Effector CD8-positive, alpha-beta T cell (primary cell): ENCODE measurements at regions not wholly inside any gene's neighbourhood (a gene's known extent, or its start where the extent isn't known, plus 50 kb on each side); places are given as distances from the start of the nearest gene placed in this dataset.

Experiments
- DNase-seq: peaks from one replicate; lab custom pipeline; 2025; lab: John Stamatoyannopoulos, UW

DNA sequence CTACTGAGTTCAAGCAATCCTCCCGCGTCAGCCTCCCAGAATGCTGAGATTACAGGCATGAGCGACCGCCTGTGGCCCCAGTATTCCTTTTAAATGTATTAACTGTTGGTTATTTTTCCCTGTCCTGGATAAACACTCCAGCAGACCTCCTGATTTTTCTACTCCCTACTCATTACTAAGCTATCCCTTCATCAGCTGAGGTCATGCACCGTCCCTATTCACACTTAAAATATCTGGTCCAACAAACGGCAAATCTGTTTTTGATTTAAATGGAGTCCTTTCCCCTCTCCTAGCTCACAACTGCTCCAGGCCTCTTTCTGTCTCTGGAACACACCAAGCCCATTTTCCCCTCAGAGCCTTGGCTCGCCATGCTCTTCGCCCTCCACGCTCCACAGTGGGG, 1003.3 kb upstream of the TMEM132C start:
- no peak for DNase-seq

DNA sequence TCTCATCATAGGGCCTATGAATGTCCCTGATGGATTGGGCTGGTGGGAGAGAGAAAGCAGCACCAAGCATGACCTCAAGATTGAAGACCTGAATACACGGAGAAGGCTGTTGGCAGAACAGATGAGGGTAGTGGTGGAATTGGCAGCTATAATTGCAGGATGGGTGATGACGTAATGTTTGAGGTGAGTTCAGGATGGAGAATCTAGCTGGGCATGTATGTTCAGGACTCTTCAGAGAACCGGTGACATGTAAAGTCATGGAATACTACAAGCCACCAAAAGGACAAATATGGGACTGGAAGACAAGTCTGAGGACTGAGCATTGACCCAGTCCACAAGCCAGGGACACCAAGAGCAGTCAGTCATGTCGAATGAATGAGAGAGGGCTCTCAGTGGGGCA, 999.8 kb upstream of the TMEM132C start:
- DNase-seq = no peak

DNA sequence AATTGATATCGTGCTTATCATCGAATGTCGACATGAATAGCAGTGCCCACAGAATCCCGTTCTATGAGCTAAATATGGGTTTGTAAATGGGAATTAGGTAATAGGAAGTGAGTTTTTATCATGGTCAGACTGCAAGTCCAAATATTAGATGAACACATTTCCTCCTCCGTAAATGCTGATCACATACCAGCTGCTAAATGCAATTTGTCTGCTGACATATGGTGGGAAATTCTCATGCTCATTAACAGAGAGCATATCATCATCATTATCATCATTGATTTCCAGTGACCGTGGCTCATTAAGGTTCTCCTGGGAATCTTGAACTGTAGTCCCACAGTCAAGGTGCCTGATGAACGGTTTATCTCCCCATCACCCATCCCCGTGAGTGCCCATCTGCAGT, 998.8 kb upstream of the TMEM132C start:
- no peak for DNase-seq

DNA sequence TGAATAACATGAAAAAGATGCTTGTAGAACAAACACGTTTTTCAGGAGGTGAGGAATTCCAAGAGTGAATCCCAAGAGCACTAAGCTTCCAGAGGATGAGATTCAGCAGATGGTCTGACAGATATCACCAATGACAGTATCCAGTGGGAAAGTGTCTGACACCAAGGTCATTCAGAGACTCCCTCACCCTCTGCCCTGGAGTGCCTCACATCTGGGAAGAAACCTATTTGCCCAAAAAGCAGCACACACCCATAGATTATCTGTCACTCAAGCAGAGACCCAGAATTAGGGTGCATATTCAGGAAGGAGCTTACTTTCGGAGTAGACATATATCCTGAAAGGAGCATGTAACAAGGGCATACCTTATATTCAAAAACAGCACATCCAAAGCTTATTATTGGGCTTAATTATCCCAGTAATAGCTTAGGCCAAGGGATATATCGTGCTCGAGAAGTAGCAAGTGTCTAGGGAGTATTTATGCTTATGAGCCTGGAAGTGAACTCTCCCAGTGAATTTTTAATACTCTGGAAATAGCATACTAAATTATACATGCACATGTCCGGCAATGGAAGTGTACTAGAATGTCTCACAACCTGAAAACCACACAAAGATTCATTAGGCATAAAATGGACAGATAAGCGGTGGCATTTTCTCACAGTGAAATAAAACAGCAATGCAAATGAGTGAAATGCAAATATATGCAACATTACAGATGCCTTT, 998.1 kb upstream of the TMEM132C start:
- DNase-seq = no peak

DNA sequence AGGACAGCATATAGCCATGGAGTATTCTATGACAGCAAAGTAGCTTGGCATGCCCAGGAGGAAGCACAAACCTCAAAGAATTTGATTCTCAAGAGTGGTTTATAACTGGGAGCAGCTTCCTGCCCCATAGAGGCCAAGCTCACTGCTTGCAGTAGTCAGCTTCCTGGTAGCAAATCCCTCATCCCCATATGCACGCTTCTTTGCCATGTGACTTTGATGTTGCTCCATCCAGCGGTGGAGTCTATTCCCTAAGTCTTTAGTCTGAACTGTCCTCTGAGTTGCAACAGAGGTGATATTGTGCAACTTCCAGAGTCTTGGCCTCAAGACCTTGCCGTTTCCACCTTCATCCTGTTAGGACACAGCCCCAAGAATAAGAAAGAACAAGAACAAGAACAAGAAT, 996.8 kb upstream of the TMEM132C start:
- DNase-seq = no peak

DNA sequence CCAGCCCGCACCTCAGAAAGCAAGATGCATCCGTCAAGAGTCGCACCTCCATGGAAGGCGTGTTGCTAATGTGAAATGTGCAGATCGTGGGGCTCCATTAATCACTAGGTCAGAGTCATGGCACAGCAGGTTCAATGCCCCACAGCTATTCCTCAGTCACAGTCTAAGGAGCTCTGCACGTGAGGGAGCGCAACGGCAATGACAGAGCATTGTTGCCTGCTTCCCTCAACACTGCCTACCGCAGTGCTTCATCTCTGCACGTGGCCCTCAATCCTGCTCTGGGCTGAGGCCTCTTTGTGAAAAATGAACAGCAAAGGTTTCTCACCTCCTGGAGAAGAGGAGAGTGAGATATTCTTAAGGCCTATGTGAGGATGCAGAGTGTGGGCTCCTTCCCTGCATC, 995.2 kb upstream of the TMEM132C start:
- DNase-seq = no peak

DNA sequence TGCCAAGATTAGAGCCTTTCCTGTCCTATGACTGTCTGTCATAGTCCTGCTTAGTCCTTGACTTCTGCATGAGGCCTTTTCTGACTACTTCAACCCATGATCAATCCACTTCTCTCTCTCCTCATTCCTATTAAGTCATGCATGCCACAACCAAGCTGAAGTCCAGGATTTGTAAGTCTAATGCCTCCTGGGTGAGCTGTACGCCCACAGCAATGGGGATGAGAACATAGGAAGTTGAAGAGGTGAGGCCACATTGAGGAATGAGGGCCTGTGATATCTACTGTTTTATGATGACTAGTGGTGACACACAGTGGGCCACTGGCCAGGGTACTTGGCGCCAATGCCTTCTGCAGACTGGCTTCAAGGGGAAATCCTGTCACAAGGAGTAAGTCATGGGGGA, 994.1 kb upstream of the TMEM132C start:
- DNase-seq = no peak

DNA sequence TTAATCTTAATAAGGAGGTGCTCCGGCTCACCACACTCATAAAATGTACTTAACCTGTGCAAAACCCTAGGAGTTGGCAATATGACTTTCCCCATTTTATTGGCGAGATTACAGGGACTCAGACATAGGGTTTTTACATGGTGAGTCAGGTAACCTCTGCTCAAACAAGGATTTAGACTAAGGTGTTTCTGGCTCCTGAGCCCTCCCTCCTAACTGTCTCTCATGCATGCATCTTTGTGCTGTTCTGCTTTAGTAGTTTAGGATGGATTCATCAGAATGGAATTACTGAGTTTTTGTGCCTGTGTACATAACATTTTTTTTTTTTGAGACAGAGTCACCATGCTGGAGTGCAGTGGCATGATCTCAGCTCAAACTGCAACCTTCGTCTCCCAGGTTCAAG, 993.3 kb upstream of the TMEM132C start:
- DNase-seq = no peak

DNA sequence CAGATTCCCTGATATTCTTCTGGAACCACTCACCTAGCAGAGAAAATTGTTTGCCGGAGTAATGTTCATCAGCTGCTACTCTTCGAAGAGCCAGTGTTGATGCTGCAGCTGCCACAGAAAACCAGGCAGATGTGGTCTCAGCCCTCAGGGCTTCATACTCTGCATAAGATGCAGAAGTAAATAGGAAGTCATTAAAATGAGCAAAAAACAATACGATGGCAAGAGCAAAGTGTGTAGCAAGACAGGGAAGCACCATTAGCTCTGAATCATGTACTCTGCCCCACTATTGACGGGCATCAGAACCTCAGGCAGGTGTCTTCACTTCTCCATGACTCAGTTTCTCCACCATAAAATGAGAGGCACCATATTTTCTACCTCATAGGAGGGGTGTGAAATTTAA, 991.6 kb upstream of the TMEM132C start:
- DNase-seq = no peak

DNA sequence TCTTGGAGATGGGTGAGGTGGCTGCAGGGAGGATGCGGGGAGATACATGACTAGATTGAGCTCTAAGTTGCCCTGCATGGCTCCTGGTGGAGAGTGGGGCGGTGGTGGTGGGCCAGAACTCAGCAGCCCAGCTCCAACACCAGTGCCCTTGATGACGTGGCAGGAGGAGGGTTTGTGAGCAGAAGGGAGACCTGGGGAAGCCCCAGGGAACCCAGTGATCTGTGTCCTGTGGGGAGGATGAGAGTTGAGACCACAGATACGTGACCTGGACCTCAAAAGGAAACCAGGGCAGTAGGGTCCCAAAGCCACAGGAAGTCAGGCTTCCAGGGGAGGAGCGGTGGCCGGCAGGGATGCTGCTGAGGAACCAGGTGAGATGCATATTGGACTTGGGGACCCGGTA, 989.1 kb upstream of the TMEM132C start:
- DNase-seq = no peak

DNA sequence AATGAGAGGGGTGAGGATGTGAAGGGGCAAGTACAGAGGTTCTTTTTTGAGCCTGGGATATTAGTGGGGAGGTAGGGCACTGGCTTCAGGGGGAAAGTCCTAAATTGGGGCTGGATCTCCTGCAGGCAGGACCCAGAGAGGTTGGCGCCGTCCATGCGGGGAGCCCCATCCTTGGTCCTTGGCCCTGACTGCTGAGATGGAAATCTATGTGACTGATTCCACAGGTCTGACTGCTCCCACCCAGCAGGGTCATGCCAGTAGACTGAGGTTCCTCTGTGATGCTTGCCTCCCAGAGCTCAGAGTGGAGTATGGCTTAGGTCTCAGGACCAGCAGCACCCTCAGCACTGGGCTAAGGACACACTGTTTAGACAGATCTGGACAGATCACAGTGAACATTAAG, 988.6 kb upstream of the TMEM132C start:
- no peak for DNase-seq

DNA sequence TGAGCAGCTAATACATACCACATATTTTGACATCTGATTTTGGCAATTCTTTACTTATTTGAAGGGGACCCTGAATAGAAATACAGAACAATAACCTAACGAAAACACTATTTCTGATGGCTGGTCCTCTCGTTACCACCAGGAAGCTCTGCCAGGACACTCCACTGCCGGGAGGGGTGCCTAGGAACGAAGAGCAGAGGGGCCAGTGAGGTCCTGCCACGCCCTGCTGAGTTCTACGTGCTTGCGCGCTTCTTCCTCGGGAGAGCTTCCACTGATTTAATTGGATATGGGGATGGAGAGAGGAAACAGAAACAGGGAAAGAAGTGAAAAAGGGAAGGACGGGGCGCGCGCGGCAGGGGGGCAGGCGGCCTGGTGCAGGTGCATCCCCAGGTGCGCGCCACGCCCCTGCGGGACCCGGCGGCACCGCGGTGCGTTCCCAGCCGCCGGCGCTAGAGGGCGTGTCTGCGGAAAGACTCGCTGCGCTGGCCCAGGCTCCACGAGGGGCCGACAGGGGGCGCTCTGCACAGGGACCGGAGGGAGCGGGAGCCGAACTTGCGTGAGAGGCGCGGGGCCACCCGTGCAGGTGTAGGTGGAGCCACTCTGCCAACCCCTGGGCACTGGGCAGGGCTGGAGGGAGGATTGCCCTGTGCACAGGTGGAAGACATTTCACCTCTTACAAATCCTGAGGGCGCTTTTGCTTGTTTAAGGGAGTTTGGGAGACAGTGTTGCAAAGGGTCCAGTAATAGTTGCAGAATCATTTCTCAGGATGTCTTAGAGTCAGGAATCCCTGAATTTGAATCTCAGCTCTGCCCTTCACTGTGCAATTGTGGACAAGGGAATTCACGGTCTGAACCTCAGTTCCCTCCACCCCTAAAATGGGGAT, 986.3 kb upstream of the TMEM132C start:
- DNase-seq = no peak

DNA sequence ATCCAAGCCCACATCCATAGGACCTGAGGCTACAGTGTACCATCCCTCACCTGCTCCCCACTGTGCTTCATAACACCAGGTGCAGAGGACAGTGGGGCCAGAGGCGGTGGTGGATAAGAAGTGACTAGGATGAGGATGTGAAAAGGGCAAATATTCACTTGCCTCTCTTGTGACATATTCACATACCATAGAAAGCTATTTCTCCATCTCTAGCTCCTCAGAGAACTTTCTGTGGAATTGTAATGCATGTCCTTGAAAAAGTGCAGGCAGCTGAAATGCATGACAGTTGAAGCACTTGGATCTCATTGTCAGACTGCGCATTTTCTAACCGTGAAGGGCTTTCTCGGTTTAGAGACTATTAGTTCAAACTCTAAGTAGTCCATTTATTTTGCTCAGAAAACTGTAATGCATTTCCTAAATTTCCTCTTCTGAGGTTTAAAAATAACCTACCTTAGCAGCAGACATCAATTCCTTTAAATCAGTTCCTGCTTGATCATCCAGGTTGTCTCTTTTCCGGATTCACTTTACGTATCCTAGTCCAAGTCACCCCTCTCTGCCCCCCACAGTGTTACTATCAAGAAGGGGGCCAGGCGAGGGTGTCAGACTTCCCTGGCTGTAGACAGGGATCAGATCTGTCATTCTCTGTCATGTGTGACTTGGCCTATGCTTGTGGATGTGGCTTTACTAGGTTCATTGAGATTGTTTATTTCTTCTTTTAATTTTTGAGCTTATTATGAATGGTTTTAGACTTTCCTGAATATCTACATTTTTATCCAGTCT, 984.0 kb upstream of the TMEM132C start:
- DNase-seq = no peak

DNA sequence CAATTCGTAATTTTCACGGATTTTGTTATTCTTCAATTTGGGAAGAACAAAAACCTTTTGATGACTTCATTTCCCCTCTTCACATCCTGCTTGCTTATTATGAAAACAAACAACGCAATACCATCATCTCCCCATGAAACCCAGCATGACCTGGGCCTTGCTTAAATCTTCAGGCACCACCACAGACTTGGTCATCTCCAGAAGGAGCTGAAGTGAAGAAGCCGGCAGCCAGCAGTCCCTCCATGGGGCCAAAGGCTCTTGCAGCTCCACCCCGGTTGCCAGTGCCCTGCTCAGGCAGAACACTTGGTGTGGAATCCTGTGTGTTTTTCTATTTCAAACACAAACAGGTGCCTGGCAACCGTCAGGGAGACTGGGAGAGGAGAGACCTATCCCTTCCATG, 982.9 kb upstream of the TMEM132C start:
- no peak for DNase-seq

DNA sequence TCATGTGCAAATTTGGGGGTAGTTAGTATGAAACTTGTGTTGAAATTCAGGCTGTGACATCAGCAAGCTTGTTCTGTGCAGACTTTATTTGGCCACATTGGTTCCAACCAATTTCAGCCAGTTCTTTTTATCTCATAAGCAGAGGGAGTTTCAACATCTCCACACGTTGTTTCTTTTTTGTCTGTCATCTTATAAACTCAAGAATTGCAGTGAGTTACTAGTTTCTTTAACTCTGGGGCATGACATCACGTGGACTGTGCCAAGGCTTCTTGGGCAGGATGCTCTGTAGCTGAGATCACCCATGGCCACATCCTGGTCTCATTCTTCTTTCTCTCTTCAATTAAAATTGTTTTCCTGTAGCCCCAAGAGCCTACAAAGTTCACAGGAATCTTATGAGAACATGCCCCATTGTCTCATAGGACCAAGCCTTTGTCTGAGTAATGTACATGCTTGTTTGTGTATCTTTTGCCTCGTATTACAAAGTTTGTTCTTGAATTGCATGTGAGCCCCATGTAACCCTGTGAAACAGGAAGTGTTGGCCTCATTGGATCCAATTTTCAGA, 982.0 kb upstream of the TMEM132C start:
- no peak for DNase-seq

DNA sequence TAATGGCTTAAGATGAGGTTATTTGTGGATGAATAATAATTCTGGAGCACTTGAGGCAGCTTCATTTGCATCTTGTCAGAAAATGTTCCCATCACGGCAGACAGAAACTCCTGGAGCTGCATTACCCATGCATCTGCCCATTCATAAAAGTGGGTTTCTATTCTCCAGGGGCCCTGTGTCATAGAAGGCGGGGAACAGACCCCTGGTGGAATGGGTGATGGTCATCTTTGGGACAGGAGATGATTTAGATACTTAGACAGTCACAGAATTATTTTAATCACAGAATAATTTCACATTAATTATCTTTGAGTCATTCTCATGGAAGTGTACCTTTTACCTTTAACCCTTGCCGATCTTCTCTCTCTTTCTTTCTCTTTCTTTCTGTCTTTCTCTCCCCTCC, 980.7 kb upstream of the TMEM132C start:
- DNase-seq = no peak

DNA sequence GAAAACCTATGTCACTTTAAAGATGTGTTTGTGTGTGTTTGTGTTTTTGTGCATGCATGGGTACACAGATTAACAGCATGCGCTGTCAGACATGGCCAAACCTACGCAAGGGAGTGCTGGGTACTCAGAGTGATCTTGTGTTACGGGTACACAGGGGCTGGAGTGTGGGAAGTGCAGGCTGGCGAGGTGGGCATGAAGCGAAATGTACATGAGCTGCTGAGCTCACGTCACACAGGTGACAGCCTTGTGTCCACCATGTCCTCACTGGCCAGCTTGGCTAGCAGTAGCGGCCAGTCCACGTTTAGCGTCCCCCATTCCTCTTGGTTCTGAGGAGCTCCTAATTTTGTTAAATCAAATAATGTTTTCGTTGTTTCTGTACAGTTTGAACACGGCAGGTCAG, 979.7 kb upstream of the TMEM132C start:
- no peak for DNase-seq

DNA sequence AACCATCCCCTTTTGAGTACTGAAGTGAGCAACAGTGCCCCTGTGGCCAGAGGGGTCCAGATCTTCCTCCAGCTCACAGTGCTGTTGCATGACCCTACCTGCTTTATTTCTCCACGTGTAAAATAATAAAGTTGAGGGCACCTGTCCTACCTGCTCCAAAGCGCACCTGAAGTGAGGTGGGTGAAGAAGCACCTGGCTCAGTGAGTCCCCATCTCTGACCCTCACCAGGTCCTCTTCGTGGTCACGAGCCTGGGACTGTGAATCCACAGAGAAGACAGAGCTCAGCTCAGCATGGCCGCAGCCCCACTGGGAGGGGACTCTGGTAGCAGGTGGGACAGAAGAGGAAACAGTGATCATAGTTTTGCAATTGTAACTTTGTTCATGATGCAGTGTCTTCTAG, 976.7 kb upstream of the TMEM132C start:
- DNase-seq = no peak

DNA sequence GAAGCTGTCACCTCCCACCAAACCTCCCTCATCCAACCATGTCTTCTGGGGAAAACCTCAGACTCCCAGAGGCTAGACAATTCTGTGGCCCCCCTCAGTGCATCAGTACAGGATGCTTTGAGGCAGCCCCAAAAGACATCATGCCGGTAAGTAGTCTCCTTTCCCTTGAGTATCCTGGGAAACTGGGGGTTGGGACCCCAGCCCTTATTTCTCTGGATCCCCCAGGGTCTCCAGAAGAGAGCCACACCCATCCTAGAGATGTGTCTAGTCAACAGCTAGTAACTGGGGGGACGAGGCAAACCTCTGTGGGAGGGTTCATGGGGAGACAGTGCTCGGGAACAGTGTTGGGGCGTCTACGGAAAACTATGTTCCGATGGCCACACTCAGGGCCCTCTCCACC, 974.2 kb upstream of the TMEM132C start:
- no peak for DNase-seq

DNA sequence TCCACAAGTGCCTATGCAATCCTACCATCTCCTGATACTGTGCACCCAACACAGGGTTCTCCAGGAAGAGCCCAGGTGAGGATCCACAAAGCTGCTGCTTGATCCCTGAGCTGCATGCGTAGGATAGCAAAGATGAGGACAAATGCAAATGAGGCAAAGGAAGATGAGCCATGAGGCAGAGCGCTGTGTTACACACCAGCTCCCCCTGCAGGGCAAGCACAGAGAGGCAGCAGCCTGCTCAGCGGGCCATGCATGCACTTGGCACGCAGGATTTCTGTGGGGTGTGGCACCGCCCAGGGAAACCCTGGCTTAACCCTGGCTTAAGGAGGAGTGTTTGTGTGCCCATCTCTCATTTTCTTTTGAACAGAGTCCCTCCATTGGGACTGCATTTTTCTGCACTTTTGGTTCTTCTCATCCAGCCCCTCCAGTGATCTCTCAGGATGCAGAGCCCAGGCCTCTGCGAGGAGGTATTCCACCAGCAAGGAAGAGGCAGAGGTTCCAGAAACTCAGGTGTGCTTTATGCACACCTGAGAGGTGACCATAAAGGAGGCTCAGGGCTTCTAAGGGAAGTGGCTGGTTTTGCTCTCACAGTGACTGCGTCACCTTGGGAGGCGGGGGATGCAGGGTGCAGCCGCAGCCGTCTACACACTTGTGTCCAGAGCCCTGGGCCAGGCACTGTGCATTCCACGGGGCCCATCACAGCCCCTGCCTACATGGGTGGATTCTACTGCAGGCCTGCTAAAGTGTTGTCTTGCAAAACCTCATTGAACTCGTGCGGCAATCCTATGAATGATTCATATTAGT, 973.3 kb upstream of the TMEM132C start:
- no peak for DNase-seq

DNA sequence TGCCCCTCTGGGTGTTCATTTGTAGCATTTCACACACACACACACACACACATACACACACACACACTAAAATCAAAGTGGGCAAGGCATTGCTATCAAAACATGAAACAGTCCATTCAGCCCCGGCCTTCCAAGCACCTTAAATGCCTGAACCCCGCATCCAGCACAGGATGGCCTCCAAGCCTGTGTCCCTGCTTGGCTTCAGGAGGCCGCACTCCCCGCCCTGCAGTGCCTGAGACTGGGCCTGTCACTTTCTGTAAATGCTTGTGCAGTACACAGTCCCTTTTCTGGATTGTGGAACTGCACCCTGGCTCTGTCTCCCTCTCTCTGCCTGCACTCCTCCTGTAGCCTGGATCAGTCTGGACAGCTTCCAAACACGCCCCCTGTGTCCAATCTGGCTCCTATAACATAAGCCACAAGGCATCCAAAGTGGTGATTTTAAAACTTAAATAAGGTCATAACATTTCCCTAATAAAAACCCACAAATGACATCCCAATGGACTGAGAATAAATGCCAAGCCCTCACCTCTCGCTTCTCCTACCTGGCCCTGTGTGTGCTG, 972.2 kb upstream of the TMEM132C start:
- no peak for DNase-seq
